HG02938 (cell line): ENCODE measurements at regions not wholly inside any gene's neighbourhood (a gene's known extent, or its start where the extent isn't known, plus 50 kb on each side); places are given as distances from the start of the nearest gene placed in this dataset.

ENCODE experiments used
- ATAC-seq: cut with Tn5 transposase; IDR thresholded peaks from one replicate; pipeline ENCODE4 v1.9.1; 2021; ENCODE audit warnings: mild to moderate bottlenecking, moderate library complexity; ENCODE audit not compliant: unreplicated experiment

- no peak for ATAC-seq
Observed at GRCh38 chr15:60057554-60057953, 53.4 kb downstream of the FOXB1 start.

- no peak for ATAC-seq
Observed at GRCh38 chr15:60059186-60059585, 55.1 kb downstream of the FOXB1 start.

- no peak for ATAC-seq
Observed at GRCh38 chr15:60061758-60062157, 57.6 kb downstream of the FOXB1 start.

- ATAC-seq = no peak
Observed at GRCh38 chr15:60062826-60063225, 58.7 kb downstream of the FOXB1 start.

GRCh38 chr15:60065951-60066350 lies 61.8 kb downstream of the FOXB1 start:
- no peak for ATAC-seq

GRCh38 chr15:60070838-60071493 lies 66.9 kb downstream of the FOXB1 start:
- ATAC-seq = no peak

GRCh38 chr15:60072826-60073465 lies 68.8 kb downstream of the FOXB1 start:
- no peak for ATAC-seq

GRCh38 chr15:60073466-60073840 lies 69.3 kb downstream of the FOXB1 start:
- ATAC-seq = no peak

GRCh38 chr15:60074181-60074885 lies 70.2 kb downstream of the FOXB1 start:
- ATAC-seq = no peak

GRCh38 chr15:60076045-60076444 lies 71.9 kb downstream of the FOXB1 start:
- ATAC-seq = no peak

GRCh38 chr15:60076582-60077276 lies 72.6 kb downstream of the FOXB1 start:
- no peak for ATAC-seq

GRCh38 chr15:60077581-60078359 lies 73.7 kb downstream of the FOXB1 start:
- no peak for ATAC-seq

- ATAC-seq = no peak
Observed at GRCh38 chr15:60079210-60079609, 75.1 kb downstream of the FOXB1 start.

GRCh38 chr15:60081976-60082375 lies 77.9 kb downstream of the FOXB1 start:
- ATAC-seq = no peak

GRCh38 chr15:60083318-60083717 lies 79.2 kb downstream of the FOXB1 start:
- no peak for ATAC-seq

GRCh38 chr15:60086681-60087429 lies 82.7 kb downstream of the FOXB1 start:
- ATAC-seq = no peak

GRCh38 chr15:60087561-60087960 lies 83.5 kb downstream of the FOXB1 start:
- ATAC-seq = no peak

- ATAC-seq = no peak
Observed at GRCh38 chr15:60090747-60091146, 86.6 kb downstream of the FOXB1 start.

GRCh38 chr15:60091157-60091556 lies 87.0 kb downstream of the FOXB1 start:
- no peak for ATAC-seq

GRCh38 chr15:60091911-60092310 lies 87.8 kb downstream of the FOXB1 start:
- no peak for ATAC-seq
